RWPE2 (cell line): ENCODE measurements at regions not wholly inside any gene's neighbourhood (a gene's known extent, or its start where the extent isn't known, plus 50 kb on each side); places are given as distances from the start of the nearest gene placed in this dataset.
"Not testable (repeated sequence)": the region's sequence is repeated elsewhere in the genome, so short reads cannot be mapped to it uniquely, and the experiment has no call there.

ENCODE experiments used
- ATAC-seq: fragments of 200-7000 bp; cut with Tn5 transposase; 3 replicates; pipeline ENCODE4 v1.9.1; 2021; ENCODE audit warnings: low read depth
- DNase-seq: peaks from one replicate; pipeline ENCODE4 v3.0.0-alpha.2; 2020; ENCODE audit warnings: low spot score
- H3K27ac ChIP-seq: fragments of 450-650 bp; 2 replicates; pipeline ENCODE4 v1.5.1; 2017; ENCODE audit warnings: mild to moderate bottlenecking; ENCODE audit not compliant: poor library complexity, severe bottlenecking
- H3K27me3 ChIP-seq: fragments of 250-450 bp; sonication (Bioruptor Pico); 2 replicates; pipeline ENCODE4 v1.5.1; 2021; ENCODE audit warnings: mild to moderate bottlenecking, moderate library complexity; ENCODE audit not compliant: insufficient read depth, poor library complexity, severe bottlenecking
- H3K36me3 ChIP-seq: fragments of 250-450 bp; sonication (Bioruptor Pico); 2 replicates; pipeline ENCODE4 v1.5.1; 2020; ENCODE audit warnings: low read depth, mild to moderate bottlenecking, moderate library complexity
- H3K4me1 ChIP-seq: fragments of 250-450 bp; sonication (Bioruptor Pico); 2 replicates; pipeline ENCODE4 v1.5.1; 2021; ENCODE audit warnings: mild to moderate bottlenecking, moderate library complexity; ENCODE audit not compliant: insufficient read depth, poor library complexity, severe bottlenecking
- H3K4me3 ChIP-seq: fragments of 250-450 bp; sonication (Bioruptor Pico); 2 replicates; pipeline ENCODE4 v1.5.1; 2021; ENCODE audit warnings: mild to moderate bottlenecking, moderate library complexity; ENCODE audit not compliant: severe bottlenecking
- H3K9me3 ChIP-seq: fragments of 250-450 bp; sonication (Bioruptor Pico); 2 replicates; pipeline ENCODE4 v1.5.1; 2021; ENCODE audit warnings: mild to moderate bottlenecking, moderate library complexity; ENCODE audit not compliant: severe bottlenecking
- TF ChIP-seq, protein P1 (sequence below): fragments of 450-650 bp; IDR thresholded peaks from one replicate; pipeline ENCODE4 v1.5.1; 2017; ENCODE audit warnings: mild to moderate bottlenecking, moderate library complexity; ENCODE audit not compliant: poor library complexity, severe bottlenecking

DNA sequence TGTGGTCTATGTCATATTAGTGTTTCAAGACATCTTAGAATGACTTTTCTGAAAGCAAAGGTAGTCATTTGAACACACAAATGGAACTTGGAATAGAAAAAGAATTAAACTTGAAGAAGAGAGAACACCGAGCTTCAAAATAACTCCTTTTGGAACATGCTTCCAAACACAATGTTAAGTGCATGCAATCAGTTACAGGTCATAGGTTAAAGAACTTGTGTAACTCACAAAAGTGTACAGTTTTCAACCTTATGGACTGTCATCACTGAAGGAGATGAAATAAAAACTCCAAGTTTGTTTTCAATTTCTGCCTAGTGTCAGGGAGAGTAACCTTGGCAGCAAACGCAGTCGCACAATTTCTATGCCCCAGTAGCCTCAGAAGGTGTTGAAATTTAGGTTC is 192.9 kb upstream of the NECTIN3 start:
- no peak overlapping the region for H3K27ac ChIP-seq
- TF ChIP-seq, protein P1, sequence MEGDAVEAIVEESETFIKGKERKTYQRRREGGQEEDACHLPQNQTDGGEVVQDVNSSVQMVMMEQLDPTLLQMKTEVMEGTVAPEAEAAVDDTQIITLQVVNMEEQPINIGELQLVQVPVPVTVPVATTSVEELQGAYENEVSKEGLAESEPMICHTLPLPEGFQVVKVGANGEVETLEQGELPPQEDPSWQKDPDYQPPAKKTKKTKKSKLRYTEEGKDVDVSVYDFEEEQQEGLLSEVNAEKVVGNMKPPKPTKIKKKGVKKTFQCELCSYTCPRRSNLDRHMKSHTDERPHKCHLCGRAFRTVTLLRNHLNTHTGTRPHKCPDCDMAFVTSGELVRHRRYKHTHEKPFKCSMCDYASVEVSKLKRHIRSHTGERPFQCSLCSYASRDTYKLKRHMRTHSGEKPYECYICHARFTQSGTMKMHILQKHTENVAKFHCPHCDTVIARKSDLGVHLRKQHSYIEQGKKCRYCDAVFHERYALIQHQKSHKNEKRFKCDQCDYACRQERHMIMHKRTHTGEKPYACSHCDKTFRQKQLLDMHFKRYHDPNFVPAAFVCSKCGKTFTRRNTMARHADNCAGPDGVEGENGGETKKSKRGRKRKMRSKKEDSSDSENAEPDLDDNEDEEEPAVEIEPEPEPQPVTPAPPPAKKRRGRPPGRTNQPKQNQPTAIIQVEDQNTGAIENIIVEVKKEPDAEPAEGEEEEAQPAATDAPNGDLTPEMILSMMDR: no peak
- ATAC-seq (no peak), DNase-seq (no peak)
- no peaks in the 10 kb centered on the region for H3K36me3 ChIP-seq
- H3K4me3 ChIP-seq: no peak overlapping the region
- no peaks in the 10 kb centered on the region for H3K9me3 ChIP-seq
- H3K4me1 ChIP-seq: peaks cover 3% of the 10 kb centered on the region
- no peaks in the 10 kb centered on the region for H3K27me3 ChIP-seq

DNA sequence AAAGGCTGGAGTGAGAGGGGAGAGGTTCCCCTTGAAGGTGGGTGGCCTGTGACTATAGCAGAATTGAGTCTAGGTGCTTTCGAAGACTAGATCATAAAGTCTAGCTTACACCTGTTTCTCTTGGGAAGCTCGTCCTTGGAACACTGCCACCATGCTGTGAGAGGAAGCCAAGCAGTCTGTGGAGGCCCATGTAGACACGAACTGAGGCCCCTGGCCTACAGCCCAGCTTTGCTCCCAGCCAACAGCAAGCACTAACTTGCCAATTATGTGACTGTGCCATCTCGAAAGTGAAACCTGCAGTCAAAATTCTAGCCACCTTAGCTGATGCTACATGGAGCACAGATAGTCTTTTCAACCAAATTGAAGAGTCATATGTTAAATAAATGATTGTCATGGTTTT is 190.5 kb upstream of the NECTIN3 start:
- peak; percentile 68 for DNase-seq
- Histone ChIP-seq H3K4me1 (peaks cover 3% of the 10 kb centered on the region), H3K4me3 (no peak overlapping the region), H3K9me3 (no peaks in the 10 kb centered on the region), H3K36me3 (no peaks in the 10 kb centered on the region), H3K27me3 (no peaks in the 10 kb centered on the region), H3K27ac (no peak overlapping the region)
- peak; percentile 90 for ATAC-seq
- TF ChIP-seq, protein P1: peak; percentile 41

DNA sequence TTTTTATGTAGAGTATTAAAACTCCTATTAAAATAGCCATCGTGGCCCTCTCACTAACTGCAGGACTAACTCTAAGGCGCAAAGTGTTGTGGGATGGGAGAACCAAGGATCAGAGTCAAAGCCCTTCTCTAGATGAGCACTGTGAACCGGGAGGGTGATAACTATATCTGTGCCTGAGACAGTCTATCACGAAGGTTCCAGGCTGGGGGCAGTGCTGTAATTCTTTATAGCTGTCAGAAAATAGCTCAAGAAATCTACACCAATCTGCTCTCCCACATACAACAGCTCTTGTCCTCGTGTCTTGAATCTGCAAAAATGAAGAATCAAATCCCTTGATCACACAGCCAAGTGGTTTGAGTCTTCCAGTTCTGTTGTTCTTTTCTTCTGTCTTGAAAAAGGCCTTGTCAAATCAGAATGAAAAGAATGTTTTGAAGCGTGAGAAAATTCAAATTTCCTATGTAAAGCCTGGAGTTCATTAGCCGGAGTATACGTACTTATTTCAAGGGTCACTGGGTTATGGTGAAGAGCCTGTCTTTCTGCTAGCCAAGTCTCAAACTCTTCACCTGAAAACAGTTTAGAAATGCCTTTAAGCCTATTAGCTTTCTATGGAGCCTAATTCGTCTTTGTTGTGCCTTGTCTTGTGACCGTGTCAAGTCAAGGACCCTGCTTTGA is 185.3 kb upstream of the NECTIN3 start:
- no peak overlapping the region for H3K4me3 ChIP-seq
- no peaks in the 10 kb centered on the region for H3K27me3 ChIP-seq
- DNase-seq: no peak

DNA sequence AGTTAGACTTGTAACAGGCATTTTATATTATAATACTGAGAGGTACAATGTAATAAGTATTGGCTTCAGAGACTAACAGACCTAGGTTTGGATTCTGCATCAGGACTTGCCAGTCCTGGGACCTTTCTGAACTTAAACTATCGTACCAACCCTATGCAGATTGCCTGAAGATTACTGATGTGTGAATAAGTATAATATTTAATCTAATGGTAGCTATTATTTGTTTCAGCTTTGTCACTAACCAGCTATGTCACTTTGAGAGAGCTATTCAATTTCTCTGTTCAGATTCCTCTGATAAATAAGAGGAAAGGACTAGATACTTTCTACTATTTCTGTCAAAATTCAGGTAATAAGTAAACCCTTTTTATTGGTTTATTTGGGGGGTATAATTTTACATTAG is 184.4 kb upstream of the NECTIN3 start:
- Histone ChIP-seq H3K27ac (no peak overlapping the region), H3K36me3 (no peaks in the 10 kb centered on the region), H3K27me3 (no peaks in the 10 kb centered on the region), H3K4me1 (peaks cover 8% of the 10 kb centered on the region), H3K9me3 (no peaks in the 10 kb centered on the region), H3K4me3 (no peak overlapping the region)
- TF ChIP-seq, protein P1: no peak
- ATAC-seq: no peak
- DNase-seq: no peak

More for the DNA sequence above, 185.3 kb upstream of the NECTIN3 start:
- TF ChIP-seq, protein P1: no peak
- ATAC-seq: no peak
- Histone ChIP-seq H3K4me1 (peaks cover 9% of the 10 kb centered on the region), H3K36me3 (no peaks in the 10 kb centered on the region), H3K27ac (no peak overlapping the region), H3K9me3 (no peaks in the 10 kb centered on the region)

DNA sequence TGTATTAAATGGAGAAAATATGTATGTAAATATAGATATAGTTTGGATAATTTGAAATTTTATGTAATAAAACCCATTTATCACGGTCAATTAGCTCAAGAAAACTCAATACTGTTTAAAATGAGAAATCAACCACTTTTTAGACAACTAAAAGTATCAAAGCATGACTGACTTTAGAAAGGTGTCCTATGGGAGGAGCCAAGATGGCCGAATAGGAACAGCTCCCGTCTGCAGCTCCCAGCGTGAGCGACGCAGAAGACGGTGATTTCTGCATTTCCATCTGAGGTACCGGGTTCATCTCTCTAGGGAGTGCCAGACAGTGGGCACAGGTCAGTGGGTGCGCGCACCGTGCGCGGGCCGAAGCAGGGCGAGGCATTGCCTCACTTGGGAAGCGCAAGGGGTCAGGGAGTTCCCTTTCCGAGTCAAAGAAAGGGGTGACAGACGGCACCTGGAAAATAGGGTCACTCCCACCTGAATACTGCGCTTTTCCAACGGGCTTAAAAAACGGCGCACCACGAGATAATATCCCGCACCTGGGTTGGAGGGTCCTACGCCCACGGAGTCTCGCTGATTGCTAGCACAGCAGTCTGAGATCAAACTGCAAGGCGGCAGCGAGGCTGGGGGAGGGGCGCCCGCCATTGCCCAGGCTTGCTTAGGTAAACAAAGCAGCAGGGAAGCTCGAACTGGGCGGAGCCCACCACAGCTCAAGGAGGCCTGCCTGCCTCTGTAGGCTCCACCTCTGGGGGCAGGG is 182.8 kb upstream of the NECTIN3 start:
- not testable (repeated sequence) for H3K9me3 ChIP-seq, H3K27me3 ChIP-seq, H3K4me1 ChIP-seq, H3K36me3 ChIP-seq, DNase-seq
- Histone ChIP-seq H3K27ac (peak overlapping the region; percentile 55), H3K4me3 (peak overlapping the region; percentile 31)
- ATAC-seq: peak; percentile 60; the same call in 2 of the 3 replicates

DNA sequence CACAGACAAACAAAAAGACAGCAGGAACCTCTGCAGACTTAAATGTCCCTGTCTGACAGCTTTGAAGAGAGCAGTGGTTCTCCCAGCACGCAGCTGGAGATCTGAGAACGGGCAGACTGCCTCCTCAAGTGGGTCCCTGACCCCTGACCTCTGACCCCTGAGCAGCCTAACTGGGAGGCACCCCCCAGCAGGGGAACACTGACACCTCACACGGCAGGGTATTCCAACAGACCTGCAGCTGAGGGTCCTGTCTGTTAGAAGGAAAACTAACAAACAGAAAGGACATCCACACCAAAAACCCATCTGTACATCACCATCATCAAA is 182.3 kb upstream of the NECTIN3 start:
- H3K4me3 ChIP-seq, H3K27me3 ChIP-seq, H3K4me1 ChIP-seq, ATAC-seq, DNase-seq, H3K36me3 ChIP-seq, H3K9me3 ChIP-seq: not testable (repeated sequence)
- peak overlapping the region; percentile 55 for H3K27ac ChIP-seq
